SJCRH30 (cell line): ENCODE measurements at regions not wholly inside any gene's neighbourhood (a gene's known extent, or its start where the extent isn't known, plus 50 kb on each side); places are given as distances from the start of the nearest gene placed in this dataset.
"Not testable (repeated sequence)": the region's sequence is repeated elsewhere in the genome, so short reads cannot be mapped to it uniquely, and the experiment has no call there.

Experiments used
- DNase-seq, 2 experiments: peaks; one replicate each; pipeline ENCODE4 v3.0.0-alpha.2; 2015 to 2020
- H3K27ac ChIP-seq: fragments of 250-450 bp; sonication (Bioruptor Pico); 2 replicates; pipeline ENCODE4 v1.5.1; 2020; ENCODE audit warnings: mild to moderate bottlenecking, moderate library complexity
- H3K27me3 ChIP-seq: fragments of 250-450 bp; sonication (Bioruptor Pico); 2 replicates; pipeline ENCODE4 v1.5.1; 2020; ENCODE audit warnings: mild to moderate bottlenecking, moderate library complexity
- H3K36me3 ChIP-seq: fragments of 250-450 bp; sonication (Bioruptor Pico); 2 replicates; pipeline ENCODE4 v1.5.1; 2020; ENCODE audit warnings: mild to moderate bottlenecking, moderate library complexity
- H3K4me1 ChIP-seq: fragments of 250-450 bp; sonication (Bioruptor Pico); 2 replicates; pipeline ENCODE4 v1.5.1; 2020; ENCODE audit warnings: mild to moderate bottlenecking, moderate library complexity
- H3K4me3 ChIP-seq: fragments of 250-450 bp; sonication (Bioruptor Pico); 2 replicates; pipeline ENCODE4 v1.5.1; 2020; ENCODE audit warnings: mild to moderate bottlenecking, moderate library complexity
- H3K9me3 ChIP-seq: fragments of 250-450 bp; sonication (Bioruptor Pico); replicated peaks from 2 replicates; pipeline ENCODE4 v1.5.1; 2020; ENCODE audit warnings: mild to moderate bottlenecking, moderate library complexity

GRCh38 chr16:59878479-59878878 lies 1144.4 kb upstream of the GOT2 start:
- no peak overlapping the region for H3K4me3 ChIP-seq
- H3K27me3 ChIP-seq = no peaks in the 10 kb centered on the region
- peak overlapping the region; percentile 12; the same call in 1 of the 2 replicates for H3K27ac ChIP-seq
- H3K4me1 ChIP-seq = peaks cover 8% of the 10 kb centered on the region; the same call in 1 of the 2 replicates
- DNase-seq = peak; percentile 29 to 62
- no peaks in the 10 kb centered on the region for H3K36me3 ChIP-seq
- H3K9me3 ChIP-seq = no peaks in the 10 kb centered on the region

GRCh38 chr16:59864981-59865666 lies 1131.0 kb upstream of the GOT2 start:
- no peak overlapping the region for H3K27ac ChIP-seq
- DNase-seq = no peak
- no peaks in the 10 kb centered on the region for H3K36me3 ChIP-seq
- no peaks in the 10 kb centered on the region for H3K4me1 ChIP-seq
- no peaks in the 10 kb centered on the region for H3K27me3 ChIP-seq
- no peak overlapping the region for H3K4me3 ChIP-seq
- no peaks in the 10 kb centered on the region for H3K9me3 ChIP-seq

GRCh38 chr16:59859676-59860402 lies 1125.7 kb upstream of the GOT2 start:
- Histone ChIP-seq H3K36me3 (no peaks in the 10 kb centered on the region), H3K27me3 (no peaks in the 10 kb centered on the region), H3K9me3 (no peaks in the 10 kb centered on the region), H3K4me1 (no peaks in the 10 kb centered on the region), H3K27ac (no peak overlapping the region), H3K4me3 (no peak overlapping the region)
- DNase-seq = no peak

- no peak for DNase-seq
- no peaks in the 10 kb centered on the region for H3K36me3 ChIP-seq
- no peak overlapping the region for H3K27ac ChIP-seq
- no peaks in the 10 kb centered on the region for H3K27me3 ChIP-seq
- H3K9me3 ChIP-seq = no peaks in the 10 kb centered on the region
- no peak overlapping the region for H3K4me3 ChIP-seq
- no peaks in the 10 kb centered on the region for H3K4me1 ChIP-seq
These were observed 1120.8 kb upstream of the GOT2 start for GRCh38 chr16:59854846-59855439.

GRCh38 chr16:59849716-59850115 lies 1115.6 kb upstream of the GOT2 start:
- H3K9me3 ChIP-seq = no peaks in the 10 kb centered on the region

GRCh38 chr16:59848296-59848695 lies 1114.2 kb upstream of the GOT2 start:
- H3K9me3 ChIP-seq = 0 out of 2 replicates have a peak, but pooled peaks cover 4% of the 10 kb centered on the region
- H3K27ac ChIP-seq = no peak overlapping the region
- H3K4me3 ChIP-seq = no peak overlapping the region
- no peaks in the 10 kb centered on the region for H3K27me3 ChIP-seq
- no peaks in the 10 kb centered on the region for H3K36me3 ChIP-seq
- H3K4me1 ChIP-seq = no peaks in the 10 kb centered on the region
- peak in 1 of 2 experiments; percentile 19 for DNase-seq

More at GRCh38 chr16:59849716-59850115, 1115.6 kb upstream of the GOT2 start:
- H3K4me1 ChIP-seq = no peaks in the 10 kb centered on the region
- H3K27ac ChIP-seq = no peak overlapping the region
- H3K36me3 ChIP-seq = no peaks in the 10 kb centered on the region
- no peak overlapping the region for H3K4me3 ChIP-seq
- DNase-seq = no peak
- H3K27me3 ChIP-seq = no peaks in the 10 kb centered on the region

- no peak for DNase-seq
- Histone ChIP-seq H3K36me3 (no peaks in the 10 kb centered on the region), H3K4me1 (no peaks in the 10 kb centered on the region), H3K9me3 (0 out of 2 replicates have a peak, but pooled peaks cover 4% of the 10 kb centered on the region), H3K27me3 (no peaks in the 10 kb centered on the region), H3K4me3 (no peak overlapping the region), H3K27ac (no peak overlapping the region)
These were observed 1106.1 kb upstream of the GOT2 start for GRCh38 chr16:59840169-59840568.

- H3K36me3 ChIP-seq = no peaks in the 10 kb centered on the region
- no peak overlapping the region for H3K27ac ChIP-seq
- H3K27me3 ChIP-seq = no peaks in the 10 kb centered on the region
- H3K4me1 ChIP-seq = peaks cover 8% of the 10 kb centered on the region; the same call in 1 of the 2 replicates
- H3K9me3 ChIP-seq = no peaks in the 10 kb centered on the region
- DNase-seq = no peak
- H3K4me3 ChIP-seq = no peak overlapping the region
These were observed 1092.7 kb upstream of the GOT2 start for GRCh38 chr16:59826767-59827166.

- H3K4me3 ChIP-seq, H3K4me1 ChIP-seq, DNase-seq: not testable (repeated sequence)
These were observed 1075.4 kb upstream of the GOT2 start for GRCh38 chr16:59809488-59809887.

GRCh38 chr16:59783191-59783590 lies 1049.1 kb upstream of the GOT2 start:
- 0 out of 2 replicates have a peak, but pooled peaks cover 7% of the 10 kb centered on the region for H3K9me3 ChIP-seq
- H3K27ac ChIP-seq = peak overlapping the region; percentile 47
- H3K4me3 ChIP-seq = no peak overlapping the region
- H3K27me3 ChIP-seq = no peaks in the 10 kb centered on the region
- H3K4me1 ChIP-seq = peaks cover 9% of the 10 kb centered on the region; the same call in 1 of the 2 replicates
- H3K36me3 ChIP-seq = no peaks in the 10 kb centered on the region
- peak; percentile 2 to 19 for DNase-seq

More at GRCh38 chr16:59809488-59809887, 1075.4 kb upstream of the GOT2 start:
- not testable (repeated sequence) for H3K9me3 ChIP-seq, H3K27me3 ChIP-seq, H3K36me3 ChIP-seq, H3K27ac ChIP-seq

GRCh38 chr16:59773330-59773729 lies 1039.2 kb upstream of the GOT2 start:
- Histone ChIP-seq H3K27me3 (no peaks in the 10 kb centered on the region), H3K27ac (no peak overlapping the region)
- no peak for DNase-seq

GRCh38 chr16:59759296-59759695 lies 1025.2 kb upstream of the GOT2 start:
- no peaks in the 10 kb centered on the region for H3K36me3 ChIP-seq
- DNase-seq = no peak
- no peak overlapping the region for H3K27ac ChIP-seq
- no peaks in the 10 kb centered on the region for H3K27me3 ChIP-seq
- H3K4me1 ChIP-seq = no peaks in the 10 kb centered on the region
- H3K4me3 ChIP-seq = no peak overlapping the region
- no peaks in the 10 kb centered on the region for H3K9me3 ChIP-seq

More at GRCh38 chr16:59773330-59773729, 1039.2 kb upstream of the GOT2 start:
- no peaks in the 10 kb centered on the region for H3K36me3 ChIP-seq
- no peaks in the 10 kb centered on the region for H3K4me1 ChIP-seq
- H3K9me3 ChIP-seq = no peaks in the 10 kb centered on the region
- H3K4me3 ChIP-seq = no peak overlapping the region

- no peaks in the 10 kb centered on the region for H3K4me1 ChIP-seq
- no peaks in the 10 kb centered on the region for H3K36me3 ChIP-seq
- no peak for DNase-seq
- no peaks in the 10 kb centered on the region for H3K27me3 ChIP-seq
- no peaks in the 10 kb centered on the region for H3K9me3 ChIP-seq
- H3K4me3 ChIP-seq = no peak overlapping the region
- no peak overlapping the region for H3K27ac ChIP-seq
These were observed 1024.7 kb upstream of the GOT2 start for GRCh38 chr16:59758848-59759247.

GRCh38 chr16:59754854-59755253 lies 1020.7 kb upstream of the GOT2 start:
- Histone ChIP-seq H3K4me1 (no peaks in the 10 kb centered on the region), H3K27me3 (no peaks in the 10 kb centered on the region), H3K27ac (no peak overlapping the region), H3K36me3 (no peaks in the 10 kb centered on the region), H3K9me3 (no peaks in the 10 kb centered on the region), H3K4me3 (no peak overlapping the region)
- DNase-seq = no peak

- Histone ChIP-seq H3K4me3 (no peak overlapping the region), H3K36me3 (no peaks in the 10 kb centered on the region), H3K4me1 (no peaks in the 10 kb centered on the region), H3K9me3 (no peaks in the 10 kb centered on the region), H3K27ac (no peak overlapping the region), H3K27me3 (no peaks in the 10 kb centered on the region)
- no peak for DNase-seq
These were observed 1015.7 kb upstream of the GOT2 start for GRCh38 chr16:59749662-59750336.
